ENCODE measurements at regions not wholly inside any gene's neighbourhood (a gene's known extent, or its start where the extent isn't known, plus 50 kb on each side); places are given as distances from the start of the nearest gene placed in this dataset.
A peak's percentile ranks its signal among the peaks of the same experiment; 100 is the strongest.

DNA sequence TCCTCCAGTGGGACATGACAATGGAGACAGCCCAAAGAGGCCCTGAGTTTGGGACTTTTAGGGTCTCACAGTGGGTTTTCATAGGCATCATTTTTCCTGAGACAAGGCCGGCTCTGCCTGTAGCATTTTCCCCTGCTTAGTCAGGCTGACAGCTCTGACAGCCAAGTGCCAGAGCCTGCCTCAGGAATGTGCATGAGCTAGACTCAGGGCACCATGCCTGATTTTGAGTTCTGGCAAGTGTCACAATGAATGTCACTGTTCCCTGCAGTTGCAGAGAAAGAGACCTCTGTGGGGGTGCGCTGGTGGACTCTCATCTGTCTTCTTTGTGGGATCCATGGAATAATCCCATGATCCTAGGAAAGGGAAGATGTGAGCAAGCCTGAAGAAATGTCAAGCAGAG, 343.3 kb upstream of the TSPY4 start:
- TF ChIP-seq, protein P1, sequence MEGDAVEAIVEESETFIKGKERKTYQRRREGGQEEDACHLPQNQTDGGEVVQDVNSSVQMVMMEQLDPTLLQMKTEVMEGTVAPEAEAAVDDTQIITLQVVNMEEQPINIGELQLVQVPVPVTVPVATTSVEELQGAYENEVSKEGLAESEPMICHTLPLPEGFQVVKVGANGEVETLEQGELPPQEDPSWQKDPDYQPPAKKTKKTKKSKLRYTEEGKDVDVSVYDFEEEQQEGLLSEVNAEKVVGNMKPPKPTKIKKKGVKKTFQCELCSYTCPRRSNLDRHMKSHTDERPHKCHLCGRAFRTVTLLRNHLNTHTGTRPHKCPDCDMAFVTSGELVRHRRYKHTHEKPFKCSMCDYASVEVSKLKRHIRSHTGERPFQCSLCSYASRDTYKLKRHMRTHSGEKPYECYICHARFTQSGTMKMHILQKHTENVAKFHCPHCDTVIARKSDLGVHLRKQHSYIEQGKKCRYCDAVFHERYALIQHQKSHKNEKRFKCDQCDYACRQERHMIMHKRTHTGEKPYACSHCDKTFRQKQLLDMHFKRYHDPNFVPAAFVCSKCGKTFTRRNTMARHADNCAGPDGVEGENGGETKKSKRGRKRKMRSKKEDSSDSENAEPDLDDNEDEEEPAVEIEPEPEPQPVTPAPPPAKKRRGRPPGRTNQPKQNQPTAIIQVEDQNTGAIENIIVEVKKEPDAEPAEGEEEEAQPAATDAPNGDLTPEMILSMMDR (IDR thresholded peaks at IDR 0.05): no peak
- no peak for TF ChIP-seq POLR2A (IDR thresholded peaks at IDR 0.05)
- intact Hi-C loops (cut with DNase I; ENCODE audit: low total_unique reads): no loop called here
- 20% methylated on average over 1 of the region's 2 CpGs; no CpG with 5 or more reads in 1 of the 2 donors for WGBS, 2 donors
- no peak overlapping the region for H3K4me3 ChIP-seq (ENCODE audit: low read depth, poor library complexity, severe bottlenecking)
- peak in 1 of 2 donors; percentile 44 for DNase-seq (ENCODE audit: low spot score in 2 of 2)

DNA sequence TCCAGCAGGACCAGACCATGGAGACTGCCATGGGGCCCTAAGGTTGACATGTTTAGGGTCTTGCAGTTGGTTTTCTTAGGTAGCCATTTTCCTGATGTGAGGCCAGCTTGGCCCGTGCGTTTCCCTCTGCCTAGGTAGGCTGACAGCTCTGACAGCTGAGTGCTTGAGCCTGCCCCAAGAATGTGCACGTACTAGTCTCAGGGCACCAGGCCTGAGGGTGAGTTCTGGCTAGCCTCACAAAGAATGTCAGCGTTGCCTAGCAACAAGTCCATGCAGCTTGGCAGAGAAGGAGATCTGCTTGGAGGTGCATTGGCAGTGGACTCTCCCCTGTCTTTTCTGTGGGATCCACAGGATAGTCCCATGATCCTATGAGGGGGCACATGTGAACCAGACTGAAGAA, 336.0 kb upstream of the TSPY4 start:
- 36% methylated on average over 3 of the region's 4 CpGs; no CpG with 5 or more reads in 1 of the 2 donors for WGBS, 2 donors
- intact Hi-C loops (cut with DNase I; ENCODE audit: low total_unique reads): no loop called here
- TF ChIP-seq, protein P1 (IDR thresholded peaks at IDR 0.05): no peak
- no peak for TF ChIP-seq POLR2A (IDR thresholded peaks at IDR 0.05)
- no peak for DNase-seq (ENCODE audit: low spot score in 2 of 2)
- H3K4me3 ChIP-seq (ENCODE audit: low read depth, poor library complexity, severe bottlenecking): no peak overlapping the region

DNA sequence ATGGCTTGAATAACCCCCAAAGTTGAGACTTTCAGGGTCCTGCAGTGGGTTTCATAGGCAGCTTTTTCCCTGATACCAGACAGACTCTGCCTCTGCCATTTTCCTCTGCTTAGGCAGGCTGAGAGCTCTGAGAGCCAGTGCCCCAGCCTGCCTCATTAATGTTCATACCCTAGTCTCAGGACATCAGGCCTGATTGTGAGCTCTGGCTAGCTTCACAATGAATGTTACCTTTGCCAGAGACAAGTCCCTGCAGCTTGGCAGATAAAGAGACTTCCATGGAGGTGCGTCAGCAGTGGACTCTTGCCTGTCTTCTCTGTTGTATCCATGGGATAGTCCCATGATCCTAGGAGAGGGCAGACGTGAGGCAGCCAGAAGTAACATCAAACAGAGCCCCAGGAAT, 333.5 kb upstream of the TSPY4 start:
- TF ChIP-seq, protein P1 (IDR thresholded peaks at IDR 0.05): no peak
- TF ChIP-seq POLR2A (IDR thresholded peaks at IDR 0.05): no peak
- no peak for DNase-seq (ENCODE audit: low spot score in 2 of 2)
- no peak overlapping the region for H3K4me3 ChIP-seq (ENCODE audit: low read depth, poor library complexity, severe bottlenecking)
- intact Hi-C loops (cut with DNase I; ENCODE audit: low total_unique reads): no loop called here
- 74% methylated on average over 2 of the region's 2 CpGs; no CpG with 5 or more reads in 1 of the 2 donors for WGBS, 2 donors

DNA sequence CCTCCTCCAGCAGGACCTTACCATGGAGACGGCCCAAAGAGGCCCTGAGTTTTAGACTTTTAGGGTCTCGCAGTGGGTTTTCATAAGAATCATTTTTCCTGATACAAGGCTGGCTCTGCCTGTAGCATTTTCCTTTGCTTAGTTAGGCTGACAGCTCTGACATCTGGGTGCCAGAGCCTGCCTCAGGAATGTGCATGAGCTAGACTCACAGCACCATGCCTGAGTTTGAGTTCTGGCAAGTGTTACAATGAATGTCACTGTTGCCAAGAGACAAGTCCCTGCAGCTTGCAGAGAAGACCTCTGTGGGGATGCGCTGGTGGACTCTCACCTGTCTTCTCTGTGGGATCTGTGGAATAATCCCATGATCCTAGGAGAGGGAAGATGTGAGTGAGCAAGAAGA, 328.6 kb upstream of the TSPY4 start:
- H3K4me3 ChIP-seq (ENCODE audit: low read depth, poor library complexity, severe bottlenecking): no peak overlapping the region
- 61% methylated on average over 3 of the region's 3 CpGs; no CpG with 5 or more reads in 1 of the 2 donors for WGBS, 2 donors
- intact Hi-C loops (cut with DNase I; ENCODE audit: low total_unique reads): no loop called here
- DNase-seq (ENCODE audit: low spot score in 2 of 2): no peak
- TF ChIP-seq, protein P1 (IDR thresholded peaks at IDR 0.05): no peak
- no peak for TF ChIP-seq POLR2A (IDR thresholded peaks at IDR 0.05)

DNA sequence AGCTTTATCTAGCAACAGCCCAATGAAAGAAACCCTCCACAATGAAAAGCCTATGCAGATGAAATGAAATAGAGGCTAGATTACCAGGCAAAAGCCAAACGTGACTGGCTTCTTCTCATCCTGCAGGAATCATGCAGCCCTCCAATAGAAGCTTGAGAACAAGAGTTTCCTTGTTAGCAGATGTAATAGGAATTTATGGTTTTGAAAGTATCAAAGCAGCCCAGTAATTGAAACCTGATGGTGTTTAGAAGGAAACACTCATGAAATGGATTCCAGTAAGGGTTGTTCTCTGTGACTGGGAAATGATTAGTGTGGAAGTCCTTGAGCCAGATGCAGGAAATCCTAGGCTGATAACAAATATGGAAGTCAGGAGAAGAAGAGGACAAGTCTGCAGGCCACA, 320.3 kb upstream of the TSPY4 start:
- intact Hi-C loops (cut with DNase I; ENCODE audit: low total_unique reads): no loop called here
- no peak overlapping the region for H3K4me3 ChIP-seq (ENCODE audit: low read depth, poor library complexity, severe bottlenecking)
- DNase-seq (ENCODE audit: low spot score in 2 of 2): no peak
- TF ChIP-seq, protein P1 (IDR thresholded peaks at IDR 0.05): no peak
- TF ChIP-seq POLR2A (IDR thresholded peaks at IDR 0.05): no peak
- 45% methylated on average over 1 of the region's 1 CpG; no CpG with 5 or more reads in 1 of the 2 donors for WGBS, 2 donors

DNA sequence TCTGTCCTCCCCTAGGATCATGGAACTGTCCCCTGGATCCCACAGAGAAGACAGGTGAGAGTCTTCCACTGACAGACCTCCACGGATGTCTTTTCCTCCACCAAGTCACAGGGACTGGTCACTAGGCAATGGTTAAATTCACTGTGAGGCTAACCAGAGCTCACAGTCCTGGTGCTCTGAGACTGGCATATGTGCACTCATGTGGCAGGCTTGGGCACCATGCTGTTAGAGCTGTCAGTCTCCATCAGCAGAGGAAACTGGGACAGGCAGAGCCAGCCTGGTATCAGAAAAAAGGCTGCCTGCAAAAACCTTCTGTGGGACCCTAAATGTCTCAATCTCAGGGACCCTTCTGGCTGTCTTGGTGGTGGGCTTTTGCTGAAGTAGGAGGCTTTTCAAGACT, 318.9 kb upstream of the TSPY4 start:
- 57% methylated on average over 1 of the region's 1 CpG; no CpG with 5 or more reads in 1 of the 2 donors for WGBS, 2 donors
- no peak for TF ChIP-seq POLR2A (IDR thresholded peaks at IDR 0.05)
- TF ChIP-seq, protein P1 (IDR thresholded peaks at IDR 0.05): no peak
- intact Hi-C loops (cut with DNase I; ENCODE audit: low total_unique reads): no loop called here
- DNase-seq (ENCODE audit: low spot score in 2 of 2): no peak
- no peak overlapping the region for H3K4me3 ChIP-seq (ENCODE audit: low read depth, poor library complexity, severe bottlenecking)

Data from lower leg skin (tissue), 4 donors.